Stimulated activated CD4-positive, alpha-beta T cell treated with anti-CD3 and anti-CD28 coated beads, Interleukin-4, amount 100 ng/mL, for 1 hour (primary cell): ENCODE measurements at regions not wholly inside any gene's neighbourhood (a gene's known extent, or its start where the extent isn't known, plus 50 kb on each side); places are given as distances from the start of the nearest gene placed in this dataset.

Experiments used
- DNase-seq: peaks from one replicate; pipeline ENCODE4 v3.0.0-alpha.2; 2020

- DNase-seq, result no peak
Observed at GRCh38 chr5:166373817-166374216, 1917.6 kb upstream of the WWC1 start.

GRCh38 chr5:166377756-166378155 is 1913.7 kb upstream of the WWC1 start:
- no peak for DNase-seq

GRCh38 chr5:166379517-166379916 is 1911.9 kb upstream of the WWC1 start:
- no peak for DNase-seq

GRCh38 chr5:166382031-166382430 is 1909.4 kb upstream of the WWC1 start:
- DNase-seq, result no peak

- DNase-seq, result no peak
Observed at GRCh38 chr5:166398131-166398530, 1893.3 kb upstream of the WWC1 start.

GRCh38 chr5:166399781-166400180 is 1891.7 kb upstream of the WWC1 start:
- no peak for DNase-seq

- DNase-seq, result no peak
Observed at GRCh38 chr5:166401391-166401790, 1890.1 kb upstream of the WWC1 start.

- DNase-seq, result no peak
Observed at GRCh38 chr5:166412191-166412590, 1879.3 kb upstream of the WWC1 start.

GRCh38 chr5:166427211-166427610 is 1864.2 kb upstream of the WWC1 start:
- no peak for DNase-seq

GRCh38 chr5:166428264-166428803 is 1863.1 kb upstream of the WWC1 start:
- DNase-seq, result no peak

GRCh38 chr5:166430491-166431319 is 1860.7 kb upstream of the WWC1 start:
- DNase-seq, result no peak

- no peak for DNase-seq
Observed at GRCh38 chr5:166431456-166431855, 1860.0 kb upstream of the WWC1 start.

- no peak for DNase-seq
Observed at GRCh38 chr5:166433679-166434078, 1857.8 kb upstream of the WWC1 start.

- DNase-seq, result no peak
Observed at GRCh38 chr5:166436872-166437271, 1854.6 kb upstream of the WWC1 start.

GRCh38 chr5:166486348-166486747 is 1805.1 kb upstream of the WWC1 start:
- DNase-seq, result no peak

GRCh38 chr5:166488560-166488959 is 1802.9 kb upstream of the WWC1 start:
- DNase-seq, result no peak

GRCh38 chr5:166493040-166493439 is 1798.4 kb upstream of the WWC1 start:
- DNase-seq, result no peak

- no peak for DNase-seq
Observed at GRCh38 chr5:166493612-166494011, 1797.8 kb upstream of the WWC1 start.

- DNase-seq, result no peak
Observed at GRCh38 chr5:166497496-166498104, 1793.8 kb upstream of the WWC1 start.

- no peak for DNase-seq
Observed at GRCh38 chr5:166499447-166500240, 1791.8 kb upstream of the WWC1 start.

- DNase-seq, result no peak
Observed at GRCh38 chr5:166503506-166503905, 1787.9 kb upstream of the WWC1 start.

- no peak for DNase-seq
Observed at GRCh38 chr5:166505067-166505466, 1786.4 kb upstream of the WWC1 start.

- DNase-seq, result no peak
Observed at GRCh38 chr5:166505544-166505943, 1785.9 kb upstream of the WWC1 start.
